IMR-90 (cell line): ENCODE measurements at regions not wholly inside any gene's neighbourhood (a gene's known extent, or its start where the extent isn't known, plus 50 kb on each side); places are given as distances from the start of the nearest gene placed in this dataset.

Experiments
- ATAC-seq: fragments of 200-7000 bp; cut with Tn5 transposase; 2 replicates; pipeline ENCODE4 v1.9.1; 2020; ENCODE audit warnings: low read depth, mild to moderate bottlenecking, moderate library complexity
- BruUV-seq: library from RNA; stranded (reverse); fragments of 400-500 nt; replicated peaks from 2 replicates; lab custom pipeline; 2021; lab: Mats Ljungman, UMichigan
- CTCF ChIA-PET: fragments of 300-600 bp; formaldehyde crosslinking; extraction: SDS; loops from one replicate; lab custom pipeline; 2021; ENCODE audit warnings: antibody characterized with exemption; lab: Yijun Ruan, JAX
- POLR2A ChIA-PET: fragments of 300-600 bp; sonication (Branson Sonifier 250); formaldehyde crosslinking; loops from one replicate; lab custom pipeline; 2022; ENCODE audit warnings: antibody characterized with exemption; ENCODE audit not compliant: unreplicated experiment; lab: Charles Lee
- DNase-seq: peaks from one replicate; pipeline ENCODE4 v3.0.0; 2013
- H2AFZ ChIP-seq: replicated peaks from 2 replicates; pipeline ENCODE3; 2013; ENCODE audit warnings: low read length, mild to moderate bottlenecking; ENCODE audit not compliant: poor library complexity
- H2AK5ac ChIP-seq: 2 replicates; pipeline ENCODE4 v1.6.1; 2013; ENCODE audit warnings: low read depth, low read length, inconsistent platforms
- H2AK9ac ChIP-seq: replicated peaks from 2 replicates; pipeline ENCODE3; 2013; ENCODE audit warnings: mild to moderate bottlenecking, low read depth, low read length, moderate library complexity; ENCODE audit not compliant: poor library complexity
- H2BK120ac ChIP-seq: 2 replicates; pipeline ENCODE4 v1.6.1; 2013; ENCODE audit warnings: low read depth, low read length, inconsistent platforms
- H2BK15ac ChIP-seq: 3 replicates; pipeline ENCODE4 v1.6.1; 2013; ENCODE audit warnings: low read depth, low read length, inconsistent platforms
- H2BK20ac ChIP-seq: 2 replicates; pipeline ENCODE4 v1.6.1; 2013; ENCODE audit warnings: low read depth, mild to moderate bottlenecking, inconsistent platforms, low read length, moderate library complexity
- H2BK5ac ChIP-seq: 2 replicates; pipeline ENCODE4 v1.6.1; 2013; ENCODE audit warnings: mild to moderate bottlenecking, low read depth, low read length, inconsistent platforms; ENCODE audit not compliant: poor library complexity, severe bottlenecking
- H3K14ac ChIP-seq: replicated peaks from 2 replicates; pipeline ENCODE4 v1.6.1; 2013; ENCODE audit warnings: low read depth, low read length, inconsistent platforms
- H3K18ac ChIP-seq: 2 replicates; pipeline ENCODE4 v1.6.1; 2013; ENCODE audit warnings: low read depth, low read length, control low read depth
- H3K23ac ChIP-seq: 2 replicates; pipeline ENCODE4 v1.6.1; 2013; ENCODE audit warnings: low read depth, low read length, inconsistent platforms
- H3K27ac ChIP-seq: 2 replicates; pipeline ENCODE4 v1.5.1; 2013; ENCODE audit warnings: mild to moderate bottlenecking, control low read depth, low read length; ENCODE audit not compliant: insufficient read depth
- H3K27me3 ChIP-seq: 2 replicates; pipeline ENCODE4 v1.6.1; 2013; ENCODE audit warnings: low read length; ENCODE audit not compliant: control insufficient read depth, insufficient read depth
- H3K36me3 ChIP-seq: 2 replicates; pipeline ENCODE4 v1.6.1; 2013; ENCODE audit warnings: low read length, mixed read lengths; ENCODE audit not compliant: control insufficient read depth, insufficient read depth
- H3K4ac ChIP-seq: 2 replicates; pipeline ENCODE4 v1.6.1; 2013; ENCODE audit warnings: low read depth, low read length, inconsistent platforms
- H3K4me1 ChIP-seq: 2 replicates; pipeline ENCODE4 v1.6.1; 2013; ENCODE audit warnings: low read length, mixed read lengths; ENCODE audit not compliant: control insufficient read depth, insufficient read depth
- H3K4me2 ChIP-seq: 2 replicates; pipeline ENCODE4 v1.6.1; 2013; ENCODE audit warnings: low read depth, mild to moderate bottlenecking, control low read depth, low read length, moderate library complexity
- H3K4me3 ChIP-seq: 2 replicates; pipeline ENCODE4 v1.5.1; 2013; ENCODE audit warnings: low read depth, mild to moderate bottlenecking, control low read depth, low read length, moderate library complexity; ENCODE audit not compliant: insufficient read depth
- H3K56ac ChIP-seq: 2 replicates; pipeline ENCODE4 v1.6.1; 2013; ENCODE audit warnings: low read length, inconsistent platforms; ENCODE audit not compliant: insufficient read depth; ENCODE audit errors: extremely low read depth
- H3K79me1 ChIP-seq, 2 experiments: 2 replicates each; pipeline ENCODE4 v1.6.1; 2013; ENCODE audit warnings: low read length in 2 of 2, inconsistent platforms in 1 of 2, low read depth in 1 of 2
- H3K9ac ChIP-seq: 2 replicates; pipeline ENCODE4 v1.6.1; 2013; ENCODE audit warnings: low read depth, low read length, control low read depth
- H3K9me1 ChIP-seq: 2 replicates; pipeline ENCODE4 v1.6.1; 2013; ENCODE audit warnings: low read length, inconsistent platforms; ENCODE audit not compliant: insufficient read depth
- H3K9me3 ChIP-seq: 2 replicates; pipeline ENCODE4 v1.6.1; 2013; ENCODE audit warnings: low read length; ENCODE audit not compliant: control insufficient read depth, insufficient read depth
- H4K20me1 ChIP-seq: 2 replicates; pipeline ENCODE4 v1.6.1; 2013; ENCODE audit warnings: low read length, inconsistent platforms; ENCODE audit not compliant: insufficient read depth
- H4K5ac ChIP-seq: 2 replicates; pipeline ENCODE4 v1.6.1; 2013; ENCODE audit warnings: mild to moderate bottlenecking, low read depth, low read length, control low read depth
- H4K8ac ChIP-seq, 2 experiments: 2 replicates each; pipeline ENCODE4 v1.6.1; 2013; ENCODE audit warnings: low read depth in 2 of 2, low read length in 2 of 2, control low read depth in 1 of 2, inconsistent platforms in 1 of 2
- H4K91ac ChIP-seq: 2 replicates; pipeline ENCODE4 v1.6.1; 2013; ENCODE audit warnings: low read depth, low read length, inconsistent platforms; ENCODE audit not compliant: insufficient read depth
- CEBPB ChIP-seq: IDR thresholded peaks from 2 replicates; pipeline ENCODE4 v1.6.1; 2012; ENCODE audit warnings: low read depth, low read length, improper control_type of control experiment
- CTCF ChIP-seq: conservative IDR thresholded peaks from 2 replicates; pipeline ENCODE4 v1.5.1; 2012; ENCODE audit warnings: mild to moderate bottlenecking, low read depth, low read length, improper control_type of control experiment
- MAZ ChIP-seq: IDR thresholded peaks from 2 replicates; pipeline ENCODE4 v1.6.1; 2012; ENCODE audit warnings: low read depth, mild to moderate bottlenecking, low read length, improper control_type of control experiment, moderate library complexity, borderline replicate concordance
- NFE2L2 ChIP-seq: fragments of 150-350 bp; IDR thresholded peaks from 2 replicates; pipeline ENCODE4 v1.6.1; 2016; ENCODE audit warnings: low read depth, mild to moderate bottlenecking, low read length
- RFX5 ChIP-seq: IDR thresholded peaks from 2 replicates; pipeline ENCODE4 v1.8.0; 2012; ENCODE audit warnings: low read depth, mild to moderate bottlenecking, low read length, moderate library complexity
- SMC3 ChIP-seq: fragments of 150-350 bp; IDR thresholded peaks from 2 replicates; pipeline ENCODE4 v1.6.1; 2016; ENCODE audit warnings: low read depth, mild to moderate bottlenecking, antibody characterized with exemption, low read length, moderate library complexity
- WGBS, 2 experiments: methylation state at CpG; one replicate each; pipeline versions ENCODE4 v1.1.5 to v1.1.7; 2013; ENCODE audit warnings: missing lambda C conversion rate in 2 of 2; ENCODE audit not compliant: insufficient read length in 1 of 2; ENCODE audit errors: extremely low coverage in 2 of 2; 5-methylcytosine and 5-hydroxymethylcytosine counted together
- dilution Hi-C: fragments of 300-500 bp; cut with HindIII; formaldehyde crosslinking; loops from one replicate; pipeline ENCODE4 v1.14.3; 2018; ENCODE audit warnings: low sequenced_read_pairs; ENCODE audit not compliant: unreplicated experiment
- in situ Hi-C: fragments of 300-500 bp; cut with MboI; formaldehyde crosslinking; loops from 3 replicates; pipeline ENCODE4 v1.14.3; 2019; ENCODE audit warnings: low sequenced_read_pairs, inconsistent platforms, mixed read lengths
- intact Hi-C: fragments of 100-400 bp; cut with micrococcal nuclease; formaldehyde crosslinking; loops from 2 replicates; pipeline ENCODE4 v1.10.0; 2022

- no peak overlapping the region for H3K14ac ChIP-seq
- H2AK9ac ChIP-seq = no peak overlapping the region
- POLR2A ChIA-PET = no interaction called here
- dilution Hi-C loops = no loop called here
- TF ChIP-seq SMC3 (no peak), CEBPB (no peak), MAZ (no peak), RFX5 (no peak), NFE2L2 (peak; percentile 80), CTCF (no peak)
- no peaks in the 10 kb centered on the region for H3K27me3 ChIP-seq
- no peak overlapping the region for H3K56ac ChIP-seq
- no peak overlapping the region for H3K23ac ChIP-seq
- H3K4ac ChIP-seq = no peak overlapping the region
- H3K4me1 ChIP-seq = no peaks in the 10 kb centered on the region
- no peak overlapping the region for H4K5ac ChIP-seq
- intact Hi-C loops = no loop called here
- no peaks in the 10 kb centered on the region for H3K79me1 ChIP-seq
- no peak overlapping the region for H2AK5ac ChIP-seq
- CTCF ChIA-PET = no interaction called here
- no peak overlapping the region for H2BK20ac ChIP-seq
- no peak overlapping the region for H4K8ac ChIP-seq
- no peak overlapping the region for H2BK5ac ChIP-seq
- H3K9ac ChIP-seq = no peak overlapping the region
- H3K4me3 ChIP-seq = no peak overlapping the region
- H3K9me1 ChIP-seq = no peaks in the 10 kb centered on the region
- WGBS, 2 experiments = 42% methylated on average over 5 of the region's 9 CpGs; no CpG with 5 or more reads in 1 of the 2 experiments
- in situ Hi-C loops = no loop called here
- BruUV-seq = no TSS peak
- no peak overlapping the region for H2AFZ ChIP-seq
- ATAC-seq (no peak), DNase-seq (no peak)
- no peak overlapping the region for H2BK15ac ChIP-seq
- H3K9me3 ChIP-seq = peaks cover 26% of the 10 kb centered on the region
- no peak overlapping the region for H3K27ac ChIP-seq
- no peak overlapping the region for H2BK120ac ChIP-seq
- no peak overlapping the region for H3K18ac ChIP-seq
- no peaks in the 10 kb centered on the region for H3K36me3 ChIP-seq
- H4K91ac ChIP-seq = no peak overlapping the region
- H4K20me1 ChIP-seq = no peaks in the 10 kb centered on the region
- no peak overlapping the region for H3K4me2 ChIP-seq
Observed at GRCh38 chr2:57396355-57397098, 650.1 kb upstream of the VRK2 start.
